ENCODE measurements at regions not wholly inside any gene's neighbourhood (a gene's known extent, or its start where the extent isn't known, plus 50 kb on each side); places are given as distances from the start of the nearest gene placed in this dataset.

- no peak for DNase-seq
Measured at GRCh38 chr4:187207931-187208330, 484.3 kb upstream of the FAT1 start.

GRCh38 chr4:187208651-187209050 lies 485.0 kb upstream of the FAT1 start:
- DNase-seq: no peak

- DNase-seq: no peak
Measured at GRCh38 chr4:187209921-187210613, 486.4 kb upstream of the FAT1 start.

GRCh38 chr4:187212446-187213080 lies 488.9 kb upstream of the FAT1 start:
- DNase-seq: no peak

- no peak for DNase-seq
Measured at GRCh38 chr4:187215438-187215837, 491.8 kb upstream of the FAT1 start.

GRCh38 chr4:187218705-187219245 lies 495.1 kb upstream of the FAT1 start:
- DNase-seq: no peak

GRCh38 chr4:187224560-187224959 lies 500.9 kb upstream of the FAT1 start:
- DNase-seq: no peak

- DNase-seq: no peak
Measured at GRCh38 chr4:187227907-187228704, 504.4 kb upstream of the FAT1 start.

GRCh38 chr4:187232196-187232595 lies 508.5 kb upstream of the FAT1 start:
- DNase-seq: no peak

GRCh38 chr4:187232796-187233195 lies 509.1 kb upstream of the FAT1 start:
- no peak for DNase-seq

- DNase-seq: no peak
Measured at GRCh38 chr4:187235456-187236170, 512.0 kb upstream of the FAT1 start.

GRCh38 chr4:187236209-187236890 lies 512.7 kb upstream of the FAT1 start:
- no peak for DNase-seq

- no peak for DNase-seq
Measured at GRCh38 chr4:187238646-187239045, 515.0 kb upstream of the FAT1 start.

- DNase-seq: no peak
Measured at GRCh38 chr4:187251896-187252295, 528.2 kb upstream of the FAT1 start.

- DNase-seq: no peak
Measured at GRCh38 chr4:187256897-187257296, 533.2 kb upstream of the FAT1 start.

- no peak for DNase-seq
Measured at GRCh38 chr4:187258651-187259401, 535.2 kb upstream of the FAT1 start.

GRCh38 chr4:187268940-187269339 lies 545.3 kb upstream of the FAT1 start:
- no peak for DNase-seq

- DNase-seq: no peak
Measured at GRCh38 chr4:187270154-187270553, 546.5 kb upstream of the FAT1 start.

GRCh38 chr4:187271848-187272247 lies 548.2 kb upstream of the FAT1 start:
- DNase-seq: no peak

GRCh38 chr4:187274153-187274552 lies 550.5 kb upstream of the FAT1 start:
- no peak for DNase-seq

GRCh38 chr4:187276736-187277408 lies 553.2 kb upstream of the FAT1 start:
- no peak for DNase-seq

Measured in stimulated activated CD8-positive, alpha-beta memory T cell treated with anti-CD3 and anti-CD28 coated beads, Interleukin-4, amount 100 ng/mL, for 48 hours (primary cell).